RWPE1 (cell line): ENCODE measurements at regions not wholly inside any gene's neighbourhood (a gene's known extent, or its start where the extent isn't known, plus 50 kb on each side); places are given as distances from the start of the nearest gene placed in this dataset.

Experiments used
- CTCF ChIA-PET: fragments of 350-600 bp; sonication (Branson Sonifier 250); formaldehyde crosslinking; extraction: SDS; loops from one replicate; lab custom pipeline; 2021; lab: Yijun Ruan, JAX
- POLR2A ChIA-PET: fragments of 400-600 bp; formaldehyde crosslinking; extraction: SDS; loops from one replicate; lab custom pipeline; 2020; ENCODE audit warnings: antibody characterized with exemption; ENCODE audit not compliant: low non-redundant PET; lab: Yijun Ruan, JAX
- DNase-seq: peaks from one replicate; pipeline ENCODE4 v3.0.0; 2012; ENCODE audit warnings: low spot score
- H3K27ac ChIP-seq: fragments of 450-650 bp; 2 replicates; pipeline ENCODE4 v1.5.1; 2017
- CTCF ChIP-seq: fragments of 450-650 bp; conservative IDR thresholded peaks from 2 replicates; pipeline ENCODE4 v1.5.1; 2017; ENCODE audit warnings: low read depth, mild to moderate bottlenecking

GRCh38 chr16:60302676-60303075 lies 1568.6 kb upstream of the GOT2 start:
- ChIA-PET CTCF (no interaction called here), POLR2A (no interaction called here)
- H3K27ac ChIP-seq: no peak overlapping the region
- no peak for DNase-seq
- no peak for TF ChIP-seq CTCF

GRCh38 chr16:60302261-60302660 lies 1568.1 kb upstream of the GOT2 start:
- no peak for TF ChIP-seq CTCF
- ChIA-PET CTCF (no interaction called here), POLR2A (no interaction called here)
- DNase-seq: no peak
- no peak overlapping the region for H3K27ac ChIP-seq

- no peak for DNase-seq
- TF ChIP-seq CTCF: no peak
- POLR2A ChIA-PET: no interaction called here
- H3K27ac ChIP-seq: no peak overlapping the region
- CTCF ChIA-PET: interaction anchor here (0.6 kb wide), 2 partner anchors 18 to 196 kb away, joined by 3 read pairs; no protein-coding TSS in a partner anchor
Observed at GRCh38 chr16:60299241-60299776, 1565.2 kb upstream of the GOT2 start.

GRCh38 chr16:60295451-60295850 lies 1561.3 kb upstream of the GOT2 start:
- no peak overlapping the region for H3K27ac ChIP-seq
- TF ChIP-seq CTCF: no peak
- POLR2A ChIA-PET: no interaction called here
- CTCF ChIA-PET: no interaction called here
- peak; percentile 4 for DNase-seq

GRCh38 chr16:60285794-60286193 lies 1551.7 kb upstream of the GOT2 start:
- DNase-seq: no peak
- no peak overlapping the region for H3K27ac ChIP-seq
- POLR2A ChIA-PET: no interaction called here
- CTCF ChIA-PET: interaction anchor here (0.5 kb wide), 1 partner anchor 1188 kb away, joined by 3 read pairs; no protein-coding TSS in a partner anchor
- TF ChIP-seq CTCF: no peak

- no peak for DNase-seq
- ChIA-PET POLR2A (no interaction called here), CTCF (no interaction called here)
- H3K27ac ChIP-seq: no peak overlapping the region
- no peak for TF ChIP-seq CTCF
Observed at GRCh38 chr16:60279061-60279665, 1545.0 kb upstream of the GOT2 start.
